CD14-positive monocyte (primary cell): ENCODE measurements at regions not wholly inside any gene's neighbourhood (a gene's known extent, or its start where the extent isn't known, plus 50 kb on each side); places are given as distances from the start of the nearest gene placed in this dataset.

Experiments
- DNase-seq, 3 donors: peaks; one replicate each; pipeline ENCODE4 v3.0.0-alpha.2; 2011 to 2022
- H2AFZ ChIP-seq: 2 replicates; pipeline ENCODE4 v1.6.0; 2012; ENCODE audit warnings: mild to moderate bottlenecking, low read depth, low read length, inconsistent platforms; ENCODE audit not compliant: insufficient read depth, poor library complexity, severe bottlenecking
- H3K27ac ChIP-seq, 2 donors: 1 replicate in 1 of 2; 2 replicates in 1 of 2; pipeline ENCODE4 v1.5.1; 2012 to 2013; ENCODE audit warnings: low read length in 2 of 2, control low read depth in 1 of 2, inconsistent platforms in 1 of 2, low read depth in 1 of 2, mild to moderate bottlenecking in 1 of 2
- H3K27me3 ChIP-seq, 2 donors: one replicate each; pipeline versions ENCODE4 v1.6.0 to v1.6.1; 2011 to 2013; ENCODE audit warnings: low read length in 2 of 2; ENCODE audit not compliant: control insufficient read depth in 2 of 2, insufficient read depth in 2 of 2
- H3K36me3 ChIP-seq, 2 donors: replicated peaks in 1 of 2; 1 replicate in 1 of 2; 2 replicates in 1 of 2; pipeline versions ENCODE4 v1.5.1 to v1.6.1; 2012 to 2013; ENCODE audit warnings: low read length in 2 of 2, control low read depth in 1 of 2, inconsistent platforms in 1 of 2, mild to moderate bottlenecking in 1 of 2; ENCODE audit not compliant: insufficient read depth in 2 of 2, control insufficient read depth in 1 of 2
- H3K4me1 ChIP-seq, 2 donors: 1 replicate in 1 of 2; 2 replicates in 1 of 2; pipeline versions ENCODE4 v1.5.1 to v1.6.1; 2012 to 2013; ENCODE audit warnings: low read length in 2 of 2, control low read depth in 1 of 2, inconsistent platforms in 1 of 2, mild to moderate bottlenecking in 1 of 2, moderate library complexity in 1 of 2; ENCODE audit not compliant: insufficient read depth in 2 of 2, control insufficient read depth in 1 of 2
- H3K4me2 ChIP-seq: replicated peaks from 2 replicates; pipeline ENCODE3; 2012; ENCODE audit warnings: low read length, moderate library complexity, mild to moderate bottlenecking; ENCODE audit not compliant: poor library complexity, severe bottlenecking; ENCODE audit errors: extremely low read depth
- H3K4me3 ChIP-seq, 3 experiments: fragments of 200-600 bp in 1 of 3; sonication (generic) in 1 of 3; replicated peaks in 1 of 3; 1 replicate in 2 of 3; 2 replicates in 1 of 3; pipeline ENCODE4 v1.5.1; 2011 to 2013; ENCODE audit warnings: low read length in 3 of 3, mild to moderate bottlenecking in 3 of 3, control low read depth in 2 of 3, low read depth in 2 of 3, inconsistent platforms in 1 of 3, moderate library complexity in 1 of 3
- H3K79me2 ChIP-seq: 2 replicates; pipeline ENCODE4 v1.6.0; 2012; ENCODE audit warnings: mild to moderate bottlenecking, control low read depth, inconsistent platforms, low read length, moderate library complexity; ENCODE audit not compliant: insufficient read depth
- H3K9ac ChIP-seq: 2 replicates; pipeline ENCODE4 v1.6.0; 2017; ENCODE audit warnings: low read length, mild to moderate bottlenecking; ENCODE audit not compliant: insufficient read depth, poor library complexity, severe bottlenecking
- H3K9me3 ChIP-seq, 2 donors: replicated peaks in 1 of 2; 1 replicate in 1 of 2; 2 replicates in 1 of 2; pipeline versions ENCODE4 v1.5.1 to v1.6.1; 2012 to 2013; ENCODE audit warnings: low read length in 2 of 2, control low read depth in 1 of 2; ENCODE audit not compliant: control insufficient read depth in 1 of 2, insufficient read depth in 1 of 2
- H4K20me1 ChIP-seq: 2 replicates; pipeline ENCODE4 v1.6.0; 2012; ENCODE audit warnings: mild to moderate bottlenecking, low read length, control low read depth, moderate library complexity; ENCODE audit not compliant: insufficient read depth
- H3K27ac Mint-ChIP-seq, 7 donors: one replicate each; pipeline ENCODE4 v1.8.0; 2020; ENCODE audit warnings: mild to moderate bottlenecking in 7 of 7, mixed read lengths in 7 of 7, moderate library complexity in 6 of 7, inconsistent platforms in 2 of 7
- H3K27me3 Mint-ChIP-seq, 3 donors: one replicate each; pipeline ENCODE4 v1.8.0; 2021 to 2022; ENCODE audit warnings: low read depth in 3 of 3, mild to moderate bottlenecking in 3 of 3, mixed read lengths in 3 of 3, moderate library complexity in 3 of 3, inconsistent platforms in 1 of 3
- H3K36me3 Mint-ChIP-seq, 2 donors: one replicate each; pipeline ENCODE4 v1.8.0; 2020; ENCODE audit warnings: mixed read lengths in 2 of 2, inconsistent platforms in 1 of 2, mild to moderate bottlenecking in 1 of 2
- H3K4me1 Mint-ChIP-seq: one replicate; pipeline ENCODE4 v1.8.0; 2020; ENCODE audit warnings: mild to moderate bottlenecking, mixed read lengths
- H3K4me3 Mint-ChIP-seq, 2 donors: one replicate each; pipeline ENCODE4 v1.8.0; 2020; ENCODE audit warnings: mild to moderate bottlenecking in 2 of 2, mixed read lengths in 2 of 2, moderate library complexity in 1 of 2
- H3K9me3 Mint-ChIP-seq, 7 donors: one replicate each; pipeline ENCODE4 v1.8.0; 2020 to 2022; ENCODE audit warnings: mixed read lengths in 7 of 7, mild to moderate bottlenecking in 6 of 7, moderate library complexity in 6 of 7, inconsistent platforms in 2 of 7
- WGBS: methylation state at CpG from one replicate; pipeline ENCODE4 v1.1.5; 2013; ENCODE audit warnings: missing lambda C conversion rate; ENCODE audit not compliant: insufficient coverage; 5-methylcytosine and 5-hydroxymethylcytosine counted together
- intact Hi-C, 2 donors: fragments of 100-400 bp; cut with micrococcal nuclease; formaldehyde crosslinking; loops; one replicate each; pipeline versions ENCODE4 v1.15.0 to v1.15.1; 2023
- TF ChIP-seq, protein P1 (sequence below): fragments of 200-600 bp; IDR thresholded peaks from one replicate; pipeline ENCODE4 v1.8.0; 2022; ENCODE audit warnings: antibody characterized with exemption, mild to moderate bottlenecking

DNA sequence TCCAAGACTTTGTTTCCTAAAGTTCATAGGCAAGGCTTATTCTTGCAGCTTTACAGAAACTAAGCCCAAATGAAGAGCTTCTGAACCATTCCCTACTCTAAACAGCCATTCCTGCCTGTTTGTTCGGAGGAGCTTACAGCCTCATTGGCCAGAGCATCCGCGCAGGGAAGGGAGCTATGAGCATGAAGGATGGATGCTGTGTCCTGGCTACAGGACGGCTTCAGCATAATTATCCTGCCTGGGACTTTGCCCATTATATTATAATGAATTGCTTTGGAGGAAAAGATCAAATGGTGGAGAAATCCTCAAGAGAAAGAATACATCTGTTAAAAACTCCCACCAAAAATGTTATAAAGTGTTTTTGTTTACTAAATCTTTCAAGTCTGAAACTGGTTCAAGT lies 378.2 kb upstream of the BTBD3 start:
- no peak for DNase-seq
- WGBS: 94% methylated on average over 3 of the region's 4 CpGs
- no peaks in the 10 kb centered on the region for H3K4me1 ChIP-seq
- H3K36me3 ChIP-seq: no peaks in the 10 kb centered on the region
- no peak overlapping the region for H3K27ac ChIP-seq
- no peaks in the 10 kb centered on the region for H4K20me1 ChIP-seq
- Mint-ChIP-seq H3K4me3 (no peak overlapping the region), H3K27ac (no peak overlapping the region), H3K27me3 (peaks cover 0 to 12% (median 0%) of the 10 kb centered on the region in 3 donors), H3K36me3 (no peaks in the 10 kb centered on the region), H3K9me3 (peaks cover 3 to 8% (median 5%) of the 10 kb centered on the region in 7 donors), H3K4me1 (no peaks in the 10 kb centered on the region)
- H3K4me2 ChIP-seq: no peak overlapping the region
- TF ChIP-seq, protein P1, sequence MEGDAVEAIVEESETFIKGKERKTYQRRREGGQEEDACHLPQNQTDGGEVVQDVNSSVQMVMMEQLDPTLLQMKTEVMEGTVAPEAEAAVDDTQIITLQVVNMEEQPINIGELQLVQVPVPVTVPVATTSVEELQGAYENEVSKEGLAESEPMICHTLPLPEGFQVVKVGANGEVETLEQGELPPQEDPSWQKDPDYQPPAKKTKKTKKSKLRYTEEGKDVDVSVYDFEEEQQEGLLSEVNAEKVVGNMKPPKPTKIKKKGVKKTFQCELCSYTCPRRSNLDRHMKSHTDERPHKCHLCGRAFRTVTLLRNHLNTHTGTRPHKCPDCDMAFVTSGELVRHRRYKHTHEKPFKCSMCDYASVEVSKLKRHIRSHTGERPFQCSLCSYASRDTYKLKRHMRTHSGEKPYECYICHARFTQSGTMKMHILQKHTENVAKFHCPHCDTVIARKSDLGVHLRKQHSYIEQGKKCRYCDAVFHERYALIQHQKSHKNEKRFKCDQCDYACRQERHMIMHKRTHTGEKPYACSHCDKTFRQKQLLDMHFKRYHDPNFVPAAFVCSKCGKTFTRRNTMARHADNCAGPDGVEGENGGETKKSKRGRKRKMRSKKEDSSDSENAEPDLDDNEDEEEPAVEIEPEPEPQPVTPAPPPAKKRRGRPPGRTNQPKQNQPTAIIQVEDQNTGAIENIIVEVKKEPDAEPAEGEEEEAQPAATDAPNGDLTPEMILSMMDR: no peak
- H3K9ac ChIP-seq: no peak overlapping the region
- no peak overlapping the region for H3K4me3 ChIP-seq
- H3K79me2 ChIP-seq: no peaks in the 10 kb centered on the region
- intact Hi-C loops: no loop called here
- no peaks in the 10 kb centered on the region for H3K27me3 ChIP-seq
- H3K9me3 ChIP-seq: peaks cover 0 to 4% of the 10 kb centered on the region in 2 donors
- H2AFZ ChIP-seq: no peak overlapping the region

DNA sequence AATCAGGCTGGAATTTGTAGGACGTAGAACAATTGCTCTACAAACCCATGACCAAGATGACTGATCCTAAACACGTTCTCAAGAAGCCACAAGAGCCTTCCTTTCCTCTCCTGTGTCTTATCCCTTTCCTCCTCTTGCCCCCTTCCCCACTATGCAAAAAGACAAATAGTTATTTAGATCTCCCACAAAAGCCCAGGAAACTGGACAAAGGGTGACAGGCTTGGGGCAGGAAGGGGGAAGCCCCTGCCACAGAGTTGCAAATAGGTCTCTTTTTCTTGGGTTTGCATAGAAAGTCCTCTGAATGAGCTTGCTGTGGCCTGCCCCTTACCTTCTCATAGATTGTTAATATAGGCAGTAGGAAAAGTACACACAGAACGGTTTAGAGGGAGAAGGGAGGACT lies 377.1 kb upstream of the BTBD3 start:
- no peaks in the 10 kb centered on the region for H3K79me2 ChIP-seq
- H3K9me3 ChIP-seq: peaks cover 0 to 4% of the 10 kb centered on the region in 2 donors
- peaks cover 0 to 12% (median 0%) of the 10 kb centered on the region in 3 donors for H3K27me3 Mint-ChIP-seq
- H3K4me2 ChIP-seq: no peak overlapping the region
- no peaks in the 10 kb centered on the region for H3K27me3 ChIP-seq
- no peak overlapping the region for H3K4me3 ChIP-seq
- DNase-seq: no peak
- H3K4me1 Mint-ChIP-seq: no peaks in the 10 kb centered on the region
- H3K27ac ChIP-seq: no peak overlapping the region
- 100% methylated on average over 1 of the region's 3 CpGs for WGBS
- TF ChIP-seq, protein P1: no peak
- H3K27ac Mint-ChIP-seq: no peak overlapping the region
- no peak overlapping the region for H3K4me3 Mint-ChIP-seq
- H2AFZ ChIP-seq: no peak overlapping the region
- no peaks in the 10 kb centered on the region for H4K20me1 ChIP-seq
- H3K9me3 Mint-ChIP-seq: peaks cover 3 to 8% (median 5%) of the 10 kb centered on the region in 7 donors
- intact Hi-C loops: loop anchor here in 1 of 2 donors (10.0 kb wide), 1 partner anchor 1916 kb away; no protein-coding TSS in a partner anchor
- no peaks in the 10 kb centered on the region for H3K36me3 ChIP-seq
- no peaks in the 10 kb centered on the region for H3K36me3 Mint-ChIP-seq
- H3K4me1 ChIP-seq: no peaks in the 10 kb centered on the region
- no peak overlapping the region for H3K9ac ChIP-seq
